HG03064 (cell line): ENCODE measurements at regions not wholly inside any gene's neighbourhood (a gene's known extent, or its start where the extent isn't known, plus 50 kb on each side); places are given as distances from the start of the nearest gene placed in this dataset.

Experiments
- ATAC-seq: cut with Tn5 transposase; IDR thresholded peaks from one replicate; pipeline ENCODE4 v1.9.1; 2021; ENCODE audit warnings: low read depth; ENCODE audit not compliant: unreplicated experiment

DNA sequence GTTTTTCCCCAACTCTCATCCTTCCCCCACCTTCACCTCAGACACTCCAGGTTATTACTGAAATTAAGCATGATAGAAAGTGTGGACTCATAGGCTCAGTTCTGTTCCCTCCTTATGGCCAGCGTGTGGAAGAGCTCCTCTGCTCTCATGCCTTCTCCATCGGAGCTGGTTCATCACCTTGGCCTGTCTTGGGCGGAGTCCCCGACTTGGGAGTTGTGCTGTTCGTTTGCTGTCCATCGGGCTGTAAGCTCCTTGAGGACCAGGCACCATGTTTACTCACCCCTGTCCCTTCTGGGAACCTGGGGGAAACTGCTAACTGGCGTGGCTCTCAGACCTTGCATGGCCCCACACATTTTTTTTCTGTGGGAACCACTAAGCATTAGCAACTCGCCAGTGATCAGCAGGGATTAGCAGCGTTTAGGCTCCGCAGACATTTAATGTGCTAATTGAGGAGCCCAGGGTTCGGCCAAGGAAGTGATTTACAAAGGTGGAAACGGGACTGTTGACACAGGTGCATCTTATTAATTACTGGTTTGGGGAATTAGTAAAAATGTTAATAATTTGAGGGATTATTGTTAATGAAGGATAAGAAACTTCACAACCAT is 123.8 kb downstream of the TM9SF2 start:
- ATAC-seq, result no peak

DNA sequence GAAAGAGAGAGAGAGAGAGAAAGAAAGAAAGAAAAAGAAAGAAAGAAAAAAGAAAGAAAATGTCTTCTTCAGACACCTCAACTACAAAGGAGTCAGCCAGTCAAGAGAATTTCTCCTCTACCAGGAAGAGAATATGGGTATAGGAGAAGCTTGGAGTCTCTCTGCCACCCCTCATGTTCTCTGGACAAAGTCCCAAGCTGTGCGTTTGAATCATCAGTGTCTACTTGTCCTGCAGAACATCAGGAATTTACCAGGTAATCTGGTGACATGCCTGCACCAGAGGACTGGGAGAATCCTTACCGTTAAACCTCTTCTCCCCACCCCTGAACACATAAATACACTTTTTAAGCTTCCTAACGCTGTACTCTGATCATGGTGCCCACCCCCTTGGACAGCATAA is 119.5 kb downstream of the TM9SF2 start:
- ATAC-seq, result no peak

DNA sequence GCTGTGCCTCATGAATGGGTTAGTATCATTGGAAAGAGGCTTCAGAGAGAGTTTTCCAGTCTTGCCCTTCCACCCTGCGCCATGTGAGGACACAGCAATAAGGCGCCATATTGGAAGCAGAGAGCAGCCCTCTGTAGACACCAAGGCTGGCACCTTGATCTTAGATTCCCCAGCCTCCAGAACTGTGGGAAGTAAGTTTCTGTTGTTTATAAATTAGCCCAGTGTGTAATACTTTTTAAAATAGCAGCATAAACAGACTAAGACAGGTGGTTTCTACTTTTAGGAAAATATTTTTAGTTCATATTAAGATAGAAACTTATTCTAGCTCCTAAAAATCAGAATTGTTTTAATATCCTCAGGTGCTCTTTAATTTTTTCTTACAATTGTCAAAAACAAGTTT is 117.9 kb downstream of the TM9SF2 start:
- no peak for ATAC-seq

DNA sequence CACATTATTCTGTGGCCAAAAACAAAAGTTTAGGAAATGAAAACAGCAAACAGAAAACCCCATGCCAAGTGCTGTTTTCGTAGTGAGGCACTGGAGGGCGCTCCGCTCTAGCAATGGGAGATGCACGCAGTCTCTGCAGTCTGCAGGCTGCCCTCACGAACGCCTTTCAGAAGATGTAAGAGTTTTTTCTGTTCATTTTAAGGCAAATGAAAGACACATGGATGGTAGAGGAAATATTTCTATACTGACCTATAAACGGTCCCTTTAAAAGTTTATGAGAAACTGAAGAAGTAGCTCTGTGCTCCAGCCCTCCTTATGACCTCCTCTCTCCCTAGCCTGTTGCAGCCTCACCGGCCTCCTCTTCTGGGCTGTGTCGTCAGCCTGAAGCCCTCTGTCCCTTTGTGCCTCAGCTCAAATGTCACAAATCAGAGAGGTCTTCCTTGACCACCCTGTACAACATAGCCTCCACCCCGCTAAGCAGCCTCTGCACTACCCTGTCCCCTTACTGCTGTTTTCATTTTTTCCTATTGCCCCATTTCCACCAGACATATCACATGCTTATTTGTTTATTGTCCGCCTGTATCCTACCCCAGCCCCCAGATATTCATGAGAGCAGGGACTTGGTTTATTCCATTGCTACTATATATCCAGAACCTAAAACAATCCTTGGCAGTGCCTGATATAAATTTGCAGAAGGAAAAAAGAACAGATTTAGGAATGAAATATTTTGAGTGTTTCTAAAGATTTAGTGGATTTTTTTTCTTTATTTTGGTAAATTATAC is 116.4 kb downstream of the TM9SF2 start:
- no peak for ATAC-seq

DNA sequence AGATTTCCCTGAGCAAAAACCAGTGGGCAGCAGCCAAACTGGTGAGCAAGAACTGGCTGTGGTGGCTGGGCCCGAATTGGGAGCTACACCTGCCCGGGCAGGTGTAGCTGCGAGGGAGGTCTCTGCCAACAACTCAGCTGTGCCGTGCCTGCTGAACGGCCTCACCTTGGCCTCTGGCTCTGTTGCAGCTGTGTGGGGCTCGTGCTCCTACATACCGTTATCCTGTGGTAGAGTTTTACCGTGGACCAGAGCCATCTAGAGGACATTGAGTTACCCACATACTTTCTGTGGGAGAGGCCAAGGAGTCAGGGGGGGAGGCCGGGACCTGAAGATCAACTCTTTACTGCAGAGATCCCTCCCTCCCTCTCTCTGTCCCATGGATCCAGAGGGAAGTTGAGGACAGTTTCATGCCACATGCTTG is 113.2 kb downstream of the TM9SF2 start:
- no peak for ATAC-seq
